ENCODE measurements at regions not wholly inside any gene's neighbourhood (a gene's known extent, or its start where the extent isn't known, plus 50 kb on each side); places are given as distances from the start of the nearest gene placed in this dataset.
A peak's percentile ranks its signal among the peaks of the same experiment; 100 is the strongest.

GRCh38 chr13:72570019-72570418, 157.4 kb downstream of the MZT1 start:
- H2BK120ac ChIP-seq (ENCODE audit: insufficient read depth, low read length, poor library complexity) = no peak overlapping the region
- H3K79me2 ChIP-seq (ENCODE audit: control insufficient read depth, insufficient read depth, low read length, poor library complexity) = no peaks in the 10 kb centered on the region
- no peaks in the 10 kb centered on the region for H3K9me3 ChIP-seq (ENCODE audit: insufficient read depth, low read depth, low read length)
- no peak overlapping the region for H2BK5ac ChIP-seq (ENCODE audit: low read depth, low read length, poor library complexity)
- H3K4me3 ChIP-seq (ENCODE audit: low read depth, low read length) = no peak overlapping the region
- no peaks in the 10 kb centered on the region for H3K4me1 ChIP-seq (ENCODE audit: control insufficient read depth in 1 of 2, insufficient read depth in 2 of 2, low read length in 2 of 2)
- H3K23ac ChIP-seq (ENCODE audit: low read length) = no peak overlapping the region
- no peaks in the 10 kb centered on the region for H3K79me1 ChIP-seq (ENCODE audit: low read length)
- H4K12ac ChIP-seq (ENCODE audit: low read depth, low read length) = no peak overlapping the region
- no peak overlapping the region for H3K18ac ChIP-seq (ENCODE audit: low read length)
- H3K27ac ChIP-seq (ENCODE audit: low read depth, low read length) = no peak overlapping the region
- no peak overlapping the region for H4K8ac ChIP-seq (ENCODE audit: low read depth, low read length)
- no peaks in the 10 kb centered on the region for H3K27me3 ChIP-seq (ENCODE audit: insufficient read depth, low read length)
- H3K4ac ChIP-seq (ENCODE audit: low read depth, low read length) = no peak overlapping the region
- H2AFZ ChIP-seq (ENCODE audit: insufficient read depth, low read length, poor library complexity) = no peak overlapping the region
- no peak overlapping the region for H2BK12ac ChIP-seq (ENCODE audit: low read length)
- no peak overlapping the region for H3K9ac ChIP-seq (ENCODE audit: low read length)
- H3K4me2 ChIP-seq (ENCODE audit: low read length) = no peak overlapping the region
- H4K91ac ChIP-seq (ENCODE audit: low read depth, low read length) = no peak overlapping the region
- no peak for DNase-seq
- no peak overlapping the region for H3K14ac ChIP-seq (ENCODE audit: low read length)
- H2AK5ac ChIP-seq (ENCODE audit: low read length) = no peak overlapping the region
- WGBS (ENCODE audit: extremely low coverage, insufficient coverage, insufficient read length) = no CpG with 5 or more reads among the region's 4 CpGs
- no peaks in the 10 kb centered on the region for H3K36me3 ChIP-seq (ENCODE audit: control insufficient read depth in 1 of 2, insufficient read depth in 2 of 2, low read length in 2 of 2)

- H3K4me3 ChIP-seq (ENCODE audit: low read depth, low read length) = no peak overlapping the region
- H2AFZ ChIP-seq (ENCODE audit: insufficient read depth, low read length, poor library complexity) = no peak overlapping the region
- H3K23ac ChIP-seq (ENCODE audit: low read length) = no peak overlapping the region
- no peak overlapping the region for H4K8ac ChIP-seq (ENCODE audit: low read depth, low read length)
- no peak overlapping the region for H3K14ac ChIP-seq (ENCODE audit: low read length)
- no peak overlapping the region for H3K4ac ChIP-seq (ENCODE audit: low read depth, low read length)
- H2BK12ac ChIP-seq (ENCODE audit: low read length) = no peak overlapping the region
- no peaks in the 10 kb centered on the region for H3K4me1 ChIP-seq (ENCODE audit: control insufficient read depth in 1 of 2, insufficient read depth in 2 of 2, low read length in 2 of 2)
- H4K91ac ChIP-seq (ENCODE audit: low read depth, low read length) = no peak overlapping the region
- H3K9ac ChIP-seq (ENCODE audit: low read length) = no peak overlapping the region
- WGBS (ENCODE audit: extremely low coverage, insufficient coverage, insufficient read length) = no CpG with 5 or more reads among the region's 5 CpGs
- peak overlapping the region; percentile 27 for H2BK120ac ChIP-seq (ENCODE audit: insufficient read depth, low read length, poor library complexity)
- H2AK5ac ChIP-seq (ENCODE audit: low read length) = no peak overlapping the region
- no peaks in the 10 kb centered on the region for H3K79me1 ChIP-seq (ENCODE audit: low read length)
- no peaks in the 10 kb centered on the region for H3K79me2 ChIP-seq (ENCODE audit: control insufficient read depth, insufficient read depth, low read length, poor library complexity)
- H3K9me3 ChIP-seq (ENCODE audit: insufficient read depth, low read depth, low read length) = no peaks in the 10 kb centered on the region
- H2BK5ac ChIP-seq (ENCODE audit: low read depth, low read length, poor library complexity) = no peak overlapping the region
- no peak overlapping the region for H3K4me2 ChIP-seq (ENCODE audit: low read length)
- H3K36me3 ChIP-seq (ENCODE audit: control insufficient read depth in 1 of 2, insufficient read depth in 2 of 2, low read length in 2 of 2) = no peaks in the 10 kb centered on the region
- H3K27me3 ChIP-seq (ENCODE audit: insufficient read depth, low read length) = no peaks in the 10 kb centered on the region
- H3K18ac ChIP-seq (ENCODE audit: low read length) = no peak overlapping the region
- DNase-seq = no peak
- no peak overlapping the region for H3K27ac ChIP-seq (ENCODE audit: low read depth, low read length)
- no peak overlapping the region for H4K12ac ChIP-seq (ENCODE audit: low read depth, low read length)
These were observed 159.9 kb downstream of the MZT1 start for GRCh38 chr13:72567566-72567965.

GRCh38 chr13:72566526-72566925, 160.9 kb downstream of the MZT1 start:
- H3K79me2 ChIP-seq (ENCODE audit: control insufficient read depth, insufficient read depth, low read length, poor library complexity) = no peaks in the 10 kb centered on the region
- no peak overlapping the region for H2BK120ac ChIP-seq (ENCODE audit: insufficient read depth, low read length, poor library complexity)
- no peak overlapping the region for H4K12ac ChIP-seq (ENCODE audit: low read depth, low read length)
- no peak for DNase-seq
- H3K18ac ChIP-seq (ENCODE audit: low read length) = no peak overlapping the region
- no peak overlapping the region for H2BK12ac ChIP-seq (ENCODE audit: low read length)
- no peak overlapping the region for H3K23ac ChIP-seq (ENCODE audit: low read length)
- H2AFZ ChIP-seq (ENCODE audit: insufficient read depth, low read length, poor library complexity) = no peak overlapping the region
- no peak overlapping the region for H2AK5ac ChIP-seq (ENCODE audit: low read length)
- no peak overlapping the region for H4K8ac ChIP-seq (ENCODE audit: low read depth, low read length)
- no peaks in the 10 kb centered on the region for H3K27me3 ChIP-seq (ENCODE audit: insufficient read depth, low read length)
- no peak overlapping the region for H3K9ac ChIP-seq (ENCODE audit: low read length)
- no peak overlapping the region for H3K27ac ChIP-seq (ENCODE audit: low read depth, low read length)
- H3K36me3 ChIP-seq (ENCODE audit: control insufficient read depth in 1 of 2, insufficient read depth in 2 of 2, low read length in 2 of 2) = no peaks in the 10 kb centered on the region
- no peak overlapping the region for H4K91ac ChIP-seq (ENCODE audit: low read depth, low read length)
- no peaks in the 10 kb centered on the region for H3K9me3 ChIP-seq (ENCODE audit: insufficient read depth, low read depth, low read length)
- no peak overlapping the region for H2BK5ac ChIP-seq (ENCODE audit: low read depth, low read length, poor library complexity)
- no peak overlapping the region for H3K4me2 ChIP-seq (ENCODE audit: low read length)
- no peaks in the 10 kb centered on the region for H3K79me1 ChIP-seq (ENCODE audit: low read length)
- H3K14ac ChIP-seq (ENCODE audit: low read length) = no peak overlapping the region
- H3K4me3 ChIP-seq (ENCODE audit: low read depth, low read length) = no peak overlapping the region
- H3K4ac ChIP-seq (ENCODE audit: low read depth, low read length) = no peak overlapping the region
- no CpG with 5 or more reads among the region's 3 CpGs for WGBS (ENCODE audit: extremely low coverage, insufficient coverage, insufficient read length)
- H3K4me1 ChIP-seq (ENCODE audit: control insufficient read depth in 1 of 2, insufficient read depth in 2 of 2, low read length in 2 of 2) = no peaks in the 10 kb centered on the region

- no peak overlapping the region for H4K8ac ChIP-seq (ENCODE audit: low read depth, low read length)
- no CpG with 5 or more reads among the region's 1 CpG for WGBS (ENCODE audit: extremely low coverage, insufficient coverage, insufficient read length)
- no peaks in the 10 kb centered on the region for H3K79me1 ChIP-seq (ENCODE audit: low read length)
- no peaks in the 10 kb centered on the region for H3K4me1 ChIP-seq (ENCODE audit: control insufficient read depth in 1 of 2, insufficient read depth in 2 of 2, low read length in 2 of 2)
- no peak overlapping the region for H4K12ac ChIP-seq (ENCODE audit: low read depth, low read length)
- no peak overlapping the region for H3K4me2 ChIP-seq (ENCODE audit: low read length)
- no peak overlapping the region for H3K4ac ChIP-seq (ENCODE audit: low read depth, low read length)
- no peak overlapping the region for H3K18ac ChIP-seq (ENCODE audit: low read length)
- peak in 1 of 2 donors; percentile 67 for DNase-seq
- H3K79me2 ChIP-seq (ENCODE audit: control insufficient read depth, insufficient read depth, low read length, poor library complexity) = no peaks in the 10 kb centered on the region
- H3K14ac ChIP-seq (ENCODE audit: low read length) = no peak overlapping the region
- H2BK120ac ChIP-seq (ENCODE audit: insufficient read depth, low read length, poor library complexity) = no peak overlapping the region
- no peaks in the 10 kb centered on the region for H3K36me3 ChIP-seq (ENCODE audit: control insufficient read depth in 1 of 2, insufficient read depth in 2 of 2, low read length in 2 of 2)
- no peak overlapping the region for H2AK5ac ChIP-seq (ENCODE audit: low read length)
- no peaks in the 10 kb centered on the region for H3K27me3 ChIP-seq (ENCODE audit: insufficient read depth, low read length)
- H3K4me3 ChIP-seq (ENCODE audit: low read depth, low read length) = no peak overlapping the region
- no peaks in the 10 kb centered on the region for H3K9me3 ChIP-seq (ENCODE audit: insufficient read depth, low read depth, low read length)
- H3K27ac ChIP-seq (ENCODE audit: low read depth, low read length) = no peak overlapping the region
- no peak overlapping the region for H2AFZ ChIP-seq (ENCODE audit: insufficient read depth, low read length, poor library complexity)
- no peak overlapping the region for H3K23ac ChIP-seq (ENCODE audit: low read length)
- H2BK5ac ChIP-seq (ENCODE audit: low read depth, low read length, poor library complexity) = no peak overlapping the region
- no peak overlapping the region for H3K9ac ChIP-seq (ENCODE audit: low read length)
- H4K91ac ChIP-seq (ENCODE audit: low read depth, low read length) = no peak overlapping the region
- H2BK12ac ChIP-seq (ENCODE audit: low read length) = no peak overlapping the region
These were observed 161.5 kb downstream of the MZT1 start for GRCh38 chr13:72565893-72566292.
